ENCODE measurements at regions not wholly inside any gene's neighbourhood (a gene's known extent, or its start where the extent isn't known, plus 50 kb on each side); places are given as distances from the start of the nearest gene placed in this dataset.

DNA sequence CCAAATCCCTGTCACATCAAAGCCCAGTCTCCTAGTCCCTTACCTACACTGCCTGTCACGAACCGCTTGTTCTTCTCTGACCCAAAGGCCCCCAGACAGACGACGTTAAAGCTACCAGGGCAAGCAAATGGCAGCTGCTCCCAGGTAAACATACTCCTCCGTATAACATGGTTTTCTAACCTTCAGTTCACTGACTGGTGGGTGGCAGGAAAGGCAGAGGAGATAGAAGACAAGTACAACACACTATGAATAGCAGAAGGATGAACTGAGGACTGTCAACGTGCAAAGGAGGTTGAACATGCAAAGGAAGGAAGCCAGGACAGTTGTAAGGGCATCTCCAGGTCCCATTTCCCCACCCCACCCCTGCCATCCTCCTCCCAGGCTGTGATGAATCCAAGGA, 449.8 kb downstream of the SHISA9 start:
- TF ChIP-seq POLR2A (IDR thresholded peaks at IDR 0.05) = no peak
- TF ChIP-seq, protein P1, sequence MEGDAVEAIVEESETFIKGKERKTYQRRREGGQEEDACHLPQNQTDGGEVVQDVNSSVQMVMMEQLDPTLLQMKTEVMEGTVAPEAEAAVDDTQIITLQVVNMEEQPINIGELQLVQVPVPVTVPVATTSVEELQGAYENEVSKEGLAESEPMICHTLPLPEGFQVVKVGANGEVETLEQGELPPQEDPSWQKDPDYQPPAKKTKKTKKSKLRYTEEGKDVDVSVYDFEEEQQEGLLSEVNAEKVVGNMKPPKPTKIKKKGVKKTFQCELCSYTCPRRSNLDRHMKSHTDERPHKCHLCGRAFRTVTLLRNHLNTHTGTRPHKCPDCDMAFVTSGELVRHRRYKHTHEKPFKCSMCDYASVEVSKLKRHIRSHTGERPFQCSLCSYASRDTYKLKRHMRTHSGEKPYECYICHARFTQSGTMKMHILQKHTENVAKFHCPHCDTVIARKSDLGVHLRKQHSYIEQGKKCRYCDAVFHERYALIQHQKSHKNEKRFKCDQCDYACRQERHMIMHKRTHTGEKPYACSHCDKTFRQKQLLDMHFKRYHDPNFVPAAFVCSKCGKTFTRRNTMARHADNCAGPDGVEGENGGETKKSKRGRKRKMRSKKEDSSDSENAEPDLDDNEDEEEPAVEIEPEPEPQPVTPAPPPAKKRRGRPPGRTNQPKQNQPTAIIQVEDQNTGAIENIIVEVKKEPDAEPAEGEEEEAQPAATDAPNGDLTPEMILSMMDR (IDR thresholded peaks at IDR 0.05) = no peak
